ENCODE measurements at regions not wholly inside any gene's neighbourhood (a gene's known extent, or its start where the extent isn't known, plus 50 kb on each side); places are given as distances from the start of the nearest gene placed in this dataset.

GRCh38 chrX:28312965-28313364 is 274.3 kb upstream of the IL1RAPL1 start:
- Mint-ChIP-seq H3K36me3 (ENCODE audit: insufficient read depth) (no peaks in the 10 kb centered on the region), H3K9me3 (ENCODE audit: low read depth) (peaks cover 9% of the 10 kb centered on the region), H3K27ac (no peak overlapping the region), H3K4me3 (ENCODE audit: low read depth) (no peak overlapping the region), H3K4me1 (ENCODE audit: low read depth) (peaks cover 2% of the 10 kb centered on the region), H3K27me3 (no peaks in the 10 kb centered on the region)
- DNase-seq (ENCODE audit: low spot score, unreplicated experiment), result no peak
- TF ChIP-seq, protein P1, sequence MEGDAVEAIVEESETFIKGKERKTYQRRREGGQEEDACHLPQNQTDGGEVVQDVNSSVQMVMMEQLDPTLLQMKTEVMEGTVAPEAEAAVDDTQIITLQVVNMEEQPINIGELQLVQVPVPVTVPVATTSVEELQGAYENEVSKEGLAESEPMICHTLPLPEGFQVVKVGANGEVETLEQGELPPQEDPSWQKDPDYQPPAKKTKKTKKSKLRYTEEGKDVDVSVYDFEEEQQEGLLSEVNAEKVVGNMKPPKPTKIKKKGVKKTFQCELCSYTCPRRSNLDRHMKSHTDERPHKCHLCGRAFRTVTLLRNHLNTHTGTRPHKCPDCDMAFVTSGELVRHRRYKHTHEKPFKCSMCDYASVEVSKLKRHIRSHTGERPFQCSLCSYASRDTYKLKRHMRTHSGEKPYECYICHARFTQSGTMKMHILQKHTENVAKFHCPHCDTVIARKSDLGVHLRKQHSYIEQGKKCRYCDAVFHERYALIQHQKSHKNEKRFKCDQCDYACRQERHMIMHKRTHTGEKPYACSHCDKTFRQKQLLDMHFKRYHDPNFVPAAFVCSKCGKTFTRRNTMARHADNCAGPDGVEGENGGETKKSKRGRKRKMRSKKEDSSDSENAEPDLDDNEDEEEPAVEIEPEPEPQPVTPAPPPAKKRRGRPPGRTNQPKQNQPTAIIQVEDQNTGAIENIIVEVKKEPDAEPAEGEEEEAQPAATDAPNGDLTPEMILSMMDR (IDR thresholded peaks at IDR 0.05; ENCODE audit: unreplicated experiment), result no peak

GRCh38 chrX:28312259-28312658 is 275.0 kb upstream of the IL1RAPL1 start:
- Mint-ChIP-seq H3K4me1 (ENCODE audit: low read depth) (peaks cover 2% of the 10 kb centered on the region), H3K27ac (no peak overlapping the region), H3K9me3 (ENCODE audit: low read depth) (peaks cover 7% of the 10 kb centered on the region), H3K27me3 (no peaks in the 10 kb centered on the region), H3K36me3 (ENCODE audit: insufficient read depth) (no peaks in the 10 kb centered on the region), H3K4me3 (ENCODE audit: low read depth) (no peak overlapping the region)
- no peak for DNase-seq (ENCODE audit: low spot score, unreplicated experiment)
- TF ChIP-seq, protein P1 (IDR thresholded peaks at IDR 0.05; ENCODE audit: unreplicated experiment), result no peak

DNA sequence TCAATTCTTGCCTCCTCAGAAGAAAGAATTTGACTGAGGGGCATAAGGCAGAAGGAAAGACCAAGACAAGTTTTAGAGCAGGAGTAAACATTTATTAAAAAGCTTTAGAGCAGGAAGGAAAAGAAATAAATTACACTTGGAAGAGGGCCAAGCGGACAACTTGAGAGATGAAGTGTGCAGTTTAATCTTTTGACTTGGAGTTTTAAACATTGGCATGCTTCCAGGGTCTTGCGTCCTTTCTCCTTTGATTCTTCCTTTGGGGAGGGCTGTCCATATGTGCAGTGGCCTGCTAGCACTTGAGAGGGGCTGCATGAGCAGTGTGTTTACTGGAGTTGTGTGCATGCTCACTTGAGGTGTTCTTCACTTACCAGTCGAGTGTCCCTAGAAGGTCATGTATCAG is 275.8 kb upstream of the IL1RAPL1 start:
- Mint-ChIP-seq H3K9me3 (ENCODE audit: low read depth) (peaks cover 7% of the 10 kb centered on the region), H3K27me3 (no peaks in the 10 kb centered on the region), H3K4me3 (ENCODE audit: low read depth) (no peak overlapping the region), H3K4me1 (ENCODE audit: low read depth) (peaks cover 2% of the 10 kb centered on the region), H3K36me3 (ENCODE audit: insufficient read depth) (no peaks in the 10 kb centered on the region), H3K27ac (no peak overlapping the region)
- DNase-seq (ENCODE audit: low spot score, unreplicated experiment), result no peak
- TF ChIP-seq, protein P1 (IDR thresholded peaks at IDR 0.05; ENCODE audit: unreplicated experiment), result no peak

DNA sequence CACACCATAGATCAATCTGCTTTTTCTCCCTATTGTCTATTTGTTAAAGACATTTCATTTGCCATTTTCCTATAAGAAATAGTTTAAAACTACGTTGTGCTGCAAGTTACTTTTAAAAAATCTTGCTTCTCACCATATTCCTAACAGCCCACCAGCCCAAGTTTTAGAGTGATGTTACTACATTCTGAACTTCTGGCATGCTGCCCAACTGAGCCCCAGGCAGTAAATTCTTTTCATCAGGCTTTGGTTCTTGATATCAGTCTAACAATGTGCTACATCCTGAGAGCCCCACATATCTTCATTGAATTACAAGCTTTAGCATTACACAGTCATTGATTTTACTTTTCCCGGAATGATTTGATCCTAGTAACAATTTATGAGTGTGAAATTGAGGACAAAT is 283.8 kb upstream of the IL1RAPL1 start:
- Mint-ChIP-seq H3K27me3 (no peaks in the 10 kb centered on the region), H3K4me3 (ENCODE audit: low read depth) (no peak overlapping the region), H3K36me3 (ENCODE audit: insufficient read depth) (no peaks in the 10 kb centered on the region), H3K27ac (no peak overlapping the region), H3K9me3 (ENCODE audit: low read depth) (peaks cover under 1% of the 10 kb centered on the region), H3K4me1 (ENCODE audit: low read depth) (no peaks in the 10 kb centered on the region)
- TF ChIP-seq, protein P1 (IDR thresholded peaks at IDR 0.05; ENCODE audit: unreplicated experiment), result no peak
- DNase-seq (ENCODE audit: low spot score, unreplicated experiment), result no peak

- Mint-ChIP-seq H3K4me1 (ENCODE audit: low read depth) (no peaks in the 10 kb centered on the region), H3K27ac (no peak overlapping the region), H3K36me3 (ENCODE audit: insufficient read depth) (no peaks in the 10 kb centered on the region), H3K27me3 (no peaks in the 10 kb centered on the region), H3K9me3 (ENCODE audit: low read depth) (peaks cover 4% of the 10 kb centered on the region), H3K4me3 (ENCODE audit: low read depth) (no peak overlapping the region)
- TF ChIP-seq, protein P1 (IDR thresholded peaks at IDR 0.05; ENCODE audit: unreplicated experiment), result no peak
- no peak for DNase-seq (ENCODE audit: low spot score, unreplicated experiment)
These were observed 297.5 kb upstream of the DCAF8L1 start for GRCh38 chrX:28278726-28279125.

All from progenitor cell of endocrine pancreas (in vitro differentiated cells).